ENCODE measurements at regions not wholly inside any gene's neighbourhood (a gene's known extent, or its start where the extent isn't known, plus 50 kb on each side); places are given as distances from the start of the nearest gene placed in this dataset.

- Histone ChIP-seq H3K4me2 (ENCODE audit: insufficient read depth, insufficient read length, low read length) (no peak overlapping the region), H2AFZ (ENCODE audit: low read length) (no peak overlapping the region), H3K23me2 (ENCODE audit: insufficient read length, low read depth, low read length, poor library complexity, severe bottlenecking) (no peaks in the 10 kb centered on the region), H4K91ac (ENCODE audit: insufficient read length, low read depth, low read length) (no peak overlapping the region), H3K56ac (ENCODE audit: insufficient read length, low read depth, low read length) (no peak overlapping the region), H3K9ac (ENCODE audit: extremely low read depth, insufficient read length, low read length) (no peak overlapping the region), H4K5ac (ENCODE audit: insufficient read length, low read depth, low read length) (no peak overlapping the region), H3K23ac (ENCODE audit: insufficient read length, low read depth, low read length) (no peak overlapping the region), H3K79me2 (ENCODE audit: insufficient read depth, low read length) (no peaks in the 10 kb centered on the region), H4K8ac (replicated peaks; ENCODE audit: insufficient read length, low read depth, low read length) (no peak overlapping the region), H3K4ac (ENCODE audit: low read depth, low read length) (no peak overlapping the region), H3K4me1 (ENCODE audit: insufficient read depth, low read length) (no peaks in the 10 kb centered on the region), H3K9me3 (ENCODE audit: control insufficient read depth, low read depth, low read length) (no peaks in the 10 kb centered on the region), H2AK5ac (ENCODE audit: insufficient read length, low read length) (no peak overlapping the region), H2BK12ac (ENCODE audit: insufficient read length, low read depth, low read length) (no peak overlapping the region), H3K27me3 (ENCODE audit: insufficient read depth, low read length) (no peaks in the 10 kb centered on the region), H4K20me1 (ENCODE audit: control insufficient read depth, insufficient read depth, insufficient read length) (no peaks in the 10 kb centered on the region), H2BK15ac (ENCODE audit: low read depth, low read length) (no peak overlapping the region), H2BK120ac (ENCODE audit: low read depth, low read length, poor library complexity, severe bottlenecking) (no peak overlapping the region), H3T11ph (ENCODE audit: low read length) (no peak overlapping the region), H2BK5ac (ENCODE audit: insufficient read length, low read length) (no peak overlapping the region), H3K14ac (ENCODE audit: insufficient read depth, low read length) (no peak overlapping the region), H3K27ac (ENCODE audit: insufficient read length, low read depth, low read length) (no peak overlapping the region), H3K18ac (ENCODE audit: insufficient read length, low read depth, low read length) (no peak overlapping the region), H3K79me1 (ENCODE audit: insufficient read depth, low read depth, low read length, poor library complexity, severe bottlenecking) (no peaks in the 10 kb centered on the region), H2BK20ac (ENCODE audit: low read depth, low read length, poor library complexity, severe bottlenecking) (no peak overlapping the region)
- no peak overlapping the region for H3K4me3 Mint-ChIP-seq
- peaks cover 27% of the 10 kb centered on the region for H3K27me3 Mint-ChIP-seq (ENCODE audit: low read depth)
- H3K27ac Mint-ChIP-seq = no peak overlapping the region
- no peaks in the 10 kb centered on the region for H3K36me3 Mint-ChIP-seq (ENCODE audit: insufficient read depth in 1 of 3, low read depth in 3 of 3)
- peaks cover 9 to 12% of the 10 kb centered on the region in 2 experiments for H3K4me1 Mint-ChIP-seq
- no peaks in the 10 kb centered on the region for H3K9me3 Mint-ChIP-seq
- no CpG with 5 or more reads among the region's 2 CpGs for WGBS (ENCODE audit: extremely low coverage, insufficient read length, low lambda C conversion rate)
- peak; percentile 52; the same call in 2 of the 3 replicates for TF ChIP-seq CTCF (conservative IDR thresholded peaks at IDR 0.05)
- no peak for DNase-seq
Observed at GRCh38 chr12:114213055-114213581, 192.8 kb downstream of the TBX5 start.
